ENCODE measurements at regions not wholly inside any gene's neighbourhood (a gene's known extent, or its start where the extent isn't known, plus 50 kb on each side); places are given as distances from the start of the nearest gene placed in this dataset.

GRCh38 chr20:6583134-6583738 lies 184.2 kb upstream of the BMP2 start:
- ATAC-seq (no peak), DNase-seq (ENCODE audit: low read depth, low spot score) (no peak)
- Histone ChIP-seq H3K9me2 (ENCODE audit: insufficient read depth) (no peaks in the 10 kb centered on the region), H4K20me1 (ENCODE audit: insufficient read depth) (no peaks in the 10 kb centered on the region), H3K9me3 (ENCODE audit: control insufficient read depth in 1 of 2, insufficient read depth in 1 of 2, low read depth in 1 of 2, low read length in 2 of 2) (peaks cover 0 to 5% of the 10 kb centered on the region in 2 experiments; a peak in 1 of 4 replicates), H3K36me3 (ENCODE audit: control insufficient read depth in 1 of 2, insufficient read depth in 2 of 2, low read length in 2 of 2) (no peaks in the 10 kb centered on the region), H2AFZ (ENCODE audit: low read depth, low read length, poor library complexity, severe bottlenecking) (no peak overlapping the region), H3K4me2 (ENCODE audit: low read length) (no peak overlapping the region), H3K27ac (ENCODE audit: low read depth, low read length) (no peak overlapping the region), H3K9ac (ENCODE audit: low read length) (no peak overlapping the region), H3K4me1 (ENCODE audit: control insufficient read depth in 1 of 2, insufficient read depth in 2 of 2, low read length in 2 of 2) (no peaks in the 10 kb centered on the region), H3K79me2 (ENCODE audit: insufficient read depth, low read length) (no peaks in the 10 kb centered on the region), H3K27me3 (ENCODE audit: insufficient read depth, low read length) (no peaks in the 10 kb centered on the region), H3K4me3 (replicated peaks in 1 of 2; ENCODE audit: low read depth in 1 of 2, low read length in 2 of 2) (no peak overlapping the region)
- POLR2A ChIA-PET = no interaction called here
- CTCF ChIA-PET = interaction anchor here (0.7 to 1.7 kb wide), 8 partner anchors 11 to 703 kb away, joined by 3 to 8 read pairs (median 3); no protein-coding TSS in a partner anchor
- intact Hi-C loops (cut with micrococcal nuclease) = no loop called here
- TF ChIP-seq EGR1 (IDR thresholded peaks at IDR 0.05; ENCODE audit: low read depth) = no peak
- TF ChIP-seq, protein P1, sequence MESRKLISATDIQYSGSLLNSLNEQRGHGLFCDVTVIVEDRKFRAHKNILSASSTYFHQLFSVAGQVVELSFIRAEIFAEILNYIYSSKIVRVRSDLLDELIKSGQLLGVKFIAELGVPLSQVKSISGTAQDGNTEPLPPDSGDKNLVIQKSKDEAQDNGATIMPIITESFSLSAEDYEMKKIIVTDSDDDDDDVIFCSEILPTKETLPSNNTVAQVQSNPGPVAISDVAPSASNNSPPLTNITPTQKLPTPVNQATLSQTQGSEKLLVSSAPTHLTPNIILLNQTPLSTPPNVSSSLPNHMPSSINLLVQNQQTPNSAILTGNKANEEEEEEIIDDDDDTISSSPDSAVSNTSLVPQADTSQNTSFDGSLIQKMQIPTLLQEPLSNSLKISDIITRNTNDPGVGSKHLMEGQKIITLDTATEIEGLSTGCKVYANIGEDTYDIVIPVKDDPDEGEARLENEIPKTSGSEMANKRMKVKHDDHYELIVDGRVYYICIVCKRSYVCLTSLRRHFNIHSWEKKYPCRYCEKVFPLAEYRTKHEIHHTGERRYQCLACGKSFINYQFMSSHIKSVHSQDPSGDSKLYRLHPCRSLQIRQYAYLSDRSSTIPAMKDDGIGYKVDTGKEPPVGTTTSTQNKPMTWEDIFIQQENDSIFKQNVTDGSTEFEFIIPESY (IDR thresholded peaks at IDR 0.05; ENCODE audit: extremely low read depth, insufficient replicate concordance, low read length) = no peak
- no peak for TF ChIP-seq JUND (IDR thresholded peaks at IDR 0.05)
- TF ChIP-seq SRF (IDR thresholded peaks at IDR 0.05; ENCODE audit: low read depth) = no peak
- TF ChIP-seq CTCF (IDR thresholded peaks at IDR 0.05 in 2 of 3, conservative IDR thresholded peaks at IDR 0.05 in 1 of 3; ENCODE audit: borderline replicate concordance in 1 of 3, insufficient read depth in 1 of 3, low read depth in 2 of 3, low read length in 2 of 3) = peak; percentile 12 to 62 (median 38); a peak in 4 of 6 replicates
- TF ChIP-seq RAD21 (IDR thresholded peaks at IDR 0.05; ENCODE audit: low read depth) = peak; percentile 39; the same call in 1 of the 2 replicates
- no peak for TF ChIP-seq FOSL1 (IDR thresholded peaks at IDR 0.05; ENCODE audit: low read depth)
- no peak for TF ChIP-seq SP1 (IDR thresholded peaks at IDR 0.05; ENCODE audit: low read depth)
- no TSS peak for BruUV-seq (replicated peaks)
- RAD21 ChIA-PET (ENCODE audit: low non-redundant PET in 1 of 2, low total read pairs in 2 of 2, uncharacterized antibody in 2 of 2, unreplicated experiment in 2 of 2) = no interaction called here

Data from HCT116 (cell line).